Uterus (tissue), 2 donors: ENCODE measurements at regions not wholly inside any gene's neighbourhood (a gene's known extent, or its start where the extent isn't known, plus 50 kb on each side); places are given as distances from the start of the nearest gene placed in this dataset.

Source experiments
- POLR2A ChIP-seq, 2 donors: fragments of 450-650 bp; IDR thresholded peaks; one replicate each; pipeline ENCODE4 v1.6.1; 2016; ENCODE audit warnings: antibody characterized with exemption in 2 of 2, mild to moderate bottlenecking in 1 of 2, moderate library complexity in 1 of 2
- TF ChIP-seq, protein P1 (sequence below), 4 experiments: fragments of 200-600 bp in 2 of 4; fragments of 450-650 bp in 2 of 4; sonication (generic) in 2 of 4; IDR thresholded peaks; one replicate each; pipeline ENCODE4 v1.5.1; 2016 to 2019; ENCODE audit warnings: antibody characterized with exemption in 4 of 4, mild to moderate bottlenecking in 2 of 4, moderate library complexity in 1 of 4

DNA sequence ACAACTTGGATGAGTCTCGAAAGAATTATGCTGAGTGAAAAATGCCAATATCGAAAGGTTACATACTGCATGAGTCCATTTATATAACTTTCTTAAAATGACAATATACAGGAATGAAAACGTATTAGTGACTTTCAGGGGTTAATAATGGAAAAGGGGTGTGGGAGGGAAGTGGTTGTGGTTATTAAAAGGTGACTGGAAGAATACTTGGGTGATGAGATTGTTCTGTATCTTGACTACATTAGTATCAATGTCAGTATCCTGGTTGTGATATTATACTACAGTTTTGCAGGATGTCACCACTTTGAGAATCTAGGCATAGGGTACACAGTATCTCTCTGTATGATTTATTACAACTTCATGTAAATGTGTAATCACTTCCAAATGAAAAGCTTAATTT is 204.5 kb downstream of the DTHD1 start:
- TF ChIP-seq, protein P1, sequence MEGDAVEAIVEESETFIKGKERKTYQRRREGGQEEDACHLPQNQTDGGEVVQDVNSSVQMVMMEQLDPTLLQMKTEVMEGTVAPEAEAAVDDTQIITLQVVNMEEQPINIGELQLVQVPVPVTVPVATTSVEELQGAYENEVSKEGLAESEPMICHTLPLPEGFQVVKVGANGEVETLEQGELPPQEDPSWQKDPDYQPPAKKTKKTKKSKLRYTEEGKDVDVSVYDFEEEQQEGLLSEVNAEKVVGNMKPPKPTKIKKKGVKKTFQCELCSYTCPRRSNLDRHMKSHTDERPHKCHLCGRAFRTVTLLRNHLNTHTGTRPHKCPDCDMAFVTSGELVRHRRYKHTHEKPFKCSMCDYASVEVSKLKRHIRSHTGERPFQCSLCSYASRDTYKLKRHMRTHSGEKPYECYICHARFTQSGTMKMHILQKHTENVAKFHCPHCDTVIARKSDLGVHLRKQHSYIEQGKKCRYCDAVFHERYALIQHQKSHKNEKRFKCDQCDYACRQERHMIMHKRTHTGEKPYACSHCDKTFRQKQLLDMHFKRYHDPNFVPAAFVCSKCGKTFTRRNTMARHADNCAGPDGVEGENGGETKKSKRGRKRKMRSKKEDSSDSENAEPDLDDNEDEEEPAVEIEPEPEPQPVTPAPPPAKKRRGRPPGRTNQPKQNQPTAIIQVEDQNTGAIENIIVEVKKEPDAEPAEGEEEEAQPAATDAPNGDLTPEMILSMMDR (IDR thresholded peaks at IDR 0.05): no peak
- no peak for TF ChIP-seq POLR2A (IDR thresholded peaks at IDR 0.05)
